NCI-H1694 treated with DMSO at 0.1 percent for 48 hours (cell line): ENCODE measurements at regions not wholly inside any gene's neighbourhood (a gene's known extent, or its start where the extent isn't known, plus 50 kb on each side); places are given as distances from the start of the nearest gene placed in this dataset.
"Not testable (repeated sequence)": the region's sequence is repeated elsewhere in the genome, so short reads cannot be mapped to it uniquely, and the experiment has no call there.

Source experiments
- DNase-seq: peaks from one replicate; lab custom pipeline; 2025; lab: John Stamatoyannopoulos, UW

DNA sequence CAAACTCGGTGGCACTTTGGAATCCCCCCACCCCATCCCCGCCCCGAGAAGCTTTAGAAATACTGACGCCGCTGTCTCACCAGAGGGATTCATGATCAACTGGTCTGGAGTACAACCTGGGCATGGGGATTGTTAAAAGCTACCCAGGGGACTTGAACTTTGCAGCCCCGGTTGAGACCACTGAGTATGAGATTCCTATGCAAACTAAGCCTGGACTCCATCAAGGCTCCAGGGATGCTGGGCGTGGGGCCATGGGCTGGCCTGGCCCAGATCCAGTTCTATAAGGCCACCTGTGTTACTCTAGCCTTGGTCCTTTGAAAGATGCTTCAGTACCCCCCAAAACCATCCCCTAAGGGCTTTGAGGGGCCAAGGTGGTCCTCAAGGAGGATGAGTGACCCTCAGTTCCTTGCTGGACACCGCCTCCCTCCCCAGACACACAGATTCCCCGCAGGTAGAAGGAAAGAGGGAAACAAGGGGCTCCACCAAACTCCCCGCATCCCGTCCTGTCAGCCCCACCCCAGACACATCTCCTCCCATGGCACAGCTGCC is 68.5 kb downstream of the MRPL36 start:
- DNase-seq = no peak

DNA sequence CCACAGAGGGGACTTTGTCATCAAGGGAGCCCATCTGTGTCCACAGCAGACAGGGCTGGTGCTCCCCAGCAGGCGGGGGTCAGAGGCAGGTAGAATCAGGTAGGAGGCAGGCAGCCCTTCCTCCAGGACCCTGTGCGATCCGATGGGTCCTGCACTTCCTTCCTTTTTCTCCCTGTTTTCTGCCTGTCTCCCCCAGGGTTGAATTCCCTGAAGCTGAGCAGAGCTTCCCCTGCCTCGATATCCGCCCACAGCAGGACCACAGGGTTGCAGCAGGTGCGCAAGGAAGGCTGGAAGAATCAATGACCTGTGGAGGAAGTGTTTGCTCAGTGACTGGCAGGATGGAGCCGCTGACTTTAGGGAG is 69.2 kb downstream of the MRPL36 start:
- DNase-seq = no peak

DNA sequence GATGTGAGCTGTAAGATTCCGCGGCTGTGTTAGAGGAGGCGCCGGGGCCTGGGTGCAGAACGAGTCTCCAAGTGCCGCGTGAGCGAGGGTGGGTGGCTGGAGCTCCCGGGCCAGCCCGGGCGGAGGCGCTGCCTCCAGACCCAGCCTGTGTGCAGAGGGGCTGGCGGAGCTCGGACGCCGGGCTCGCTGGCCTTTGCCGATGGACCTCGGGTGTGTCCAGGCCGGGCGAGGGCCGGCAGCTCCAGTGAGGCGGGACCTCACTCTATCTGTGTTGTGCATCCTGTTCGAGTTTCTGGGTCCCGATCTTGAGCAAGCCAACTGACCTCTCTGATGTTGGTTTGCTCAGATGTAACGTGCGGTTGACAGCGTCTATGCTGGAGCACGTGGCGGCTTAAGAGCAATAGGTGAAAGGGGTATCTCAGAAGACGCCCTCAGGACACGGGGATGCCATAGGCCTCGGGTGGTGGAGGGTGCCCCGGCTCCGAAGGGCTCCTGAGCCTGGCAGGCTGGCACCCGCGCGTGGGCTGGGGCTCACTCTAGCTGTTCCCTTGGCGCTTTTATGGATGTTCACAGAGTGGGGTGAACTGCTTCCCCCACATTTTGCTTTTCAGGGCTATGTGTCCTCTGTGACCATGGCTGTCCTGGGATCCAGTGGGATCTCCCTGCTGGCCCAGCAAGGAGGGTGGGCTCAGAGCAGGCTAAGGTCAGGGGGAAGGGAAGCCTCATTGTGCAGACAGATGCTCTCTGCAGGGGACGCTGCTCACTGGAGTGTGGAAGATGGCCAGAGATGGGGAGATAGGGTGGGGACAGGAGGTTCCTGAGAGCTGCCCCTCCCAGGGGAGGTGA is 69.8 kb downstream of the MRPL36 start:
- DNase-seq = no peak

DNA sequence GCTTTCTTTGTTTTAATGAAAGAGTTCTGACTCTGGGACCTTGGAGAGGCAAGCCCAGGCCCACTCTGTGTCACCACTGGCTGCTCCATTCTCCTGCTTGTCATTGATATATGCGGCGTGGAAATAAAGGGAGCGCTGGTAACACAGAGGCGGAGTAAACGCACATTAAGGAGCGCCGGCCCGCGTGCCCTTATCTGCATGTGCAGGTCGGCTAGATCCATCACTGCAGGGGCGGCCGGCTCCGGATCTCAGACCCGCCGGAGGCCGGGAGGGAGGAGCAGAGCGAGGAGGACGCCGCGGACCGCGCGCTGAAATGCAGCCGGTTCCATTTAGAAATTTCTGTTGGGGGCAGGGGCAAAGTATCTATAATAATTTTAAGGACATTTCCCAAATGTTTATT is 70.8 kb downstream of the MRPL36 start:
- no peak for DNase-seq

DNA sequence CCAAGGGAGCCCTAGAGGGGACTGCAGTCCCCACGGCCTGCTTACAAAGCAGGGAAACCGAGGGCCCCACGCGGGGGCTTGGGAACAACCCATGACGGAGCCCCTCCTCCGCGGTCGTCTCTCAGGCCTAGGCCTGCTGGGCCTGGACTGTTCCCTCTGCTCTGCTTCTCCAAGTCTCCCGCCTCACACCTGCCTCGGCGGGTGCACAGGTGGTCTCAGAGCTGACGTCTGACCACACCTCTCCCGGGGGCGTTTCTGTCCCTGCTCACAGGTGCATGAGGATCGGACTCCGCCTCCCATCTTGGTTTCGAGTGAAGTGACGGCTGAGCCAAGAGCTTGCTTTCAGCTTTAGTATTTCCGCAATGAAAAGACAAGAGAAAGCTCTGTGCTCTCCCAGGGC is 72.1 kb downstream of the MRPL36 start:
- DNase-seq = no peak

DNA sequence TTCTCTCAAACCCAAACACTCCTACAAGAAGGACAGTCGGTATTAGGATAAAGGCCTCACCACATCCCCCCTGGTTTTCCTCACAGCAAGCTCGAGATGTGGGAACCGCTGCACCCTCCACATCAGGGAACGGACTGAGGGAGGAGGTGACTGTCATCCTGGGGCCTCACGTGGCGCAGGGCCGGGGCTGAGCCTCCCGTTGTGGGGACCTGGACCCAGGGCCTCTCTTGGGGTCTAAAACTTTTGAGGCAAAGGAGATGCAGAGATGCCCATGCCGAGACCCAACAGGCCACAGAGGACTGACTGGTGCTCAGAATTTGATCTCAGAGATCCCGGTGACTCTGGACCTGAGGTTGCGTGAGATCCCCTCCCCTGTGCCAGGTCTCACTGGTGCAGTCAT is 72.7 kb downstream of the MRPL36 start:
- no peak for DNase-seq

DNA sequence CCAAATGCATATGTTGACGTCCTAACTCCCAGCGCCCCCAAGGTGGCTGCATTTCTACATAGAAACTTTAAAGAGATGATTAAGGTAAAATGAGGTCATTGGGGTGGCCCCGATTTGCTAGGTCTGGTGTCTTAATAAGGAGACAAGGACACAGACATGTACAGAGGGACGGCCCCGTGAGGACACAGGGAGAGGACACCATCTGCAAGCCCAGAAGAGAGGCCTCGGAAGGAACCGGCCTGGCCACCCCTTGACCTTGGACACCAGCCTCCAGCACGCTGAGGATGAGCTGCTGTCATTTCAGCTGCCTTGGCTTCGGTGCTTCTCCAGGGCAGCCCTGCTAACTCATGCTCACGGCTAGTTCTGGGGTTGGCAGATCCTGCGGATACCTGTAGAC is 73.2 kb downstream of the MRPL36 start:
- no peak for DNase-seq

DNA sequence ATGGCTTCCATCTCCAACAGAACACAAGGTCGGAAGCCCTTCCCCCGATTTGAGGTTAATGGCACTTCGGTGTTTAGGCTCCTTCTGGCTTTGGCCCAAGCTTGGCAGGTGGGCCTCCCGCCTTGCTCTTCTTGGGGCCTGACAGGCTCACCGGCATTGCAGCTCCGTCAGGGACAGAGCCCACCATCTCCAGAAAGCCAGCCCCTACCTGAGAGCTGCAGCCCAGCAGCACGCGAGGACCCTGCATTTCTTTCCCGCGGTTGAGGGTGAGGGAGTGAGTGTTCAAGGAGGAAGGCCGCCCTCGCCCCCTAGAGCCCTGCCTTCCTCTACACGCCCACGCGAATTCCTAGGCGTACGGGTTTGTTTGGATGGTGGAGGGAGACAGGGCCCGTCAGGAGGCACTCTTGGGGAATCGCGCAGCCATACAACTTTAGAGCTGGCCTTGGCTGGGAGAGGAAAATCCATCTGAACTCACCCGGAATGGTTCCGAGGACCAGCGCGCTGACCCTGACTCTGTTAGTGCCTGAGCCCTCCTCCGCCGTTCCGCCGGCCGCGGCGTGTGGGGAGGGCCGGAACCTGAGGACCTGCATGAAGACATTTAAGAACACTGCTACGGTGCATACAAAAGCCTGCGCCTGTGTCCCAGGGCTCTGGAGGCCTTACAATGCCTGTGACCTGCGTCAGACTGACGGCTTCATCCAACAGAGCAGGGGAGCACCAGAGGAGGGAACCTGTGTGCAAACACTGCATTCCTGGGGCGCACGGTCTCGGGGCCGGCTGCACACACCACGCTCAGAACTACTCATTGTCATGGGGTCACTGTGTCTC is 73.8 kb downstream of the MRPL36 start:
- DNase-seq = no peak

DNA sequence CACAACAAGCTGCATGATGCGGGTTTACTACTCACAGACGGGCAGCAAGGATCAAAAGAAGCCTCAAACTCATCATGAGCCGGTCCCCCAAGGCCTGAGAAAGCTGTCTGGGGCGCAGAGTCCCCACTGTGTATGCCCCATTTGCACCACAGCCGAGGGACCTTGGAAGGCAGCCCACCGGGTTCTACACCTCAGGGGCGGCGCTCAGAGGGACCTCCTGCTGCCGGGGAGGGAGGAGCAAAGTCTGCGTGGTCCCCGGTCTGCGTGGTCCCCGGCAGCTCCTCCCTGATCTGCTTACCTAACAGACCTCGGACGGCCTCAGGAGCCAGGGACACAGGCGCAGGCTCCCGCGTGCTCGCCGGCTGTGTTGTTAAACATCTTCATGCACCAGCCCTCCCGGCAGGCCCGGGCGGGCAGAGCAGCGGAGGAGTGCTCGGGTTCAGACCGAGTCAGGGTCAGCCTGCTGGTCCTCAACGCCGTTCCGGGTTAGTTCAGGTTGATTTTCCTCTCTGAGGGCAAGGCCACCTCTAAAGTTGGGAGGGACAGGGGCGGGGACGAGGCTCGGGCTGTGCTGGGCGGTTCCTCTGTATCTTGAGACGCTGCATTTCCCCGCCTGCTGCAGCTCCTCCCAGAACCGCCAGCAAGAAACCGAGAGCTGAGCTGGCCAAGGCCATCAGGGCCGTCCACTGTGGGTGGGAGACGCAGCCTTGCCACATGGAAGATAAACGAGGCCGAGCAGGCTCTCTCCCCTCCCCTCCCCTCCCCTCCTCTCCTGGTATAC is 74.6 kb downstream of the MRPL36 start:
- no peak for DNase-seq

DNA sequence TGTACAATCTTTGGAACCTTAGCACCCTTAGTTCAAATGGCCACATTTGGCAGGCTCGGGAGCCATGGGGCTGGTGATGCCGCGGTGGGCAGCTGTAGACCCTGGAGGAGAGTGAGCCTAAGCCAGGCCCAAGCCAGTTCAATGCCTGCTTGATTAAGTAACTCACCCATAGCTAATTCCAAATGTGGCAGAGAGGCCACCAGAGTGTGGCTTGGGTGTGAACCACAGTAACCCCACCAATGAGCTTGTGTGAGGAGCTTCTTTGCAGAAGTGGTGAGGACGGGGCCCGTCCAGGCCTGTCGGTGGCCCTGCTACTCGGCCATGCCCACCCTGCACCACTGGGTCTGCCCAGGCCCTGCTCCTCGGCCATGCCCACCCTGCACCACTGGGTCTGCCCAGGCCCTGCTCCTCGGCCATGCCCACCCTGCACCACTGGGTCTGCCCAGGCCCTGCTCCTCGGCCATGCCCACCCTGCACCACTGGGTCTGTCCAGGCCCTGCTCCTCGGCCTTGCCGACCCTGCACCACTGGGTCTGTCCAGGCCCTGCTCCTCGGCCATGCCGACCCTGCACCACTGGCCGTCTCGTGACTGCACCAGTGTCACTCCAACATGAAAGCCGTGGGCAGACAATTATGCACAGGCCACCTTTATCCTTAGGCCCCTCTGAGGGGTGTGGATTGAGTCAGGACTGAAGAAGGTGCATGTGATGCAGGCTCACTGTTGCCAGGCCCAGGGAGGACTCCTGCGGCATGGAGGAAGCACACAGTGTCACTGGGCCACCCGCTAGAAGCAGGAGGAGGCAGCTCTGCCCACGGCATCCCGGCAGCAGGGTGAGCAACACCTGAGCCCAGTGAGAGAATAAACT is 75.4 kb downstream of the MRPL36 start:
- no peak for DNase-seq

DNA sequence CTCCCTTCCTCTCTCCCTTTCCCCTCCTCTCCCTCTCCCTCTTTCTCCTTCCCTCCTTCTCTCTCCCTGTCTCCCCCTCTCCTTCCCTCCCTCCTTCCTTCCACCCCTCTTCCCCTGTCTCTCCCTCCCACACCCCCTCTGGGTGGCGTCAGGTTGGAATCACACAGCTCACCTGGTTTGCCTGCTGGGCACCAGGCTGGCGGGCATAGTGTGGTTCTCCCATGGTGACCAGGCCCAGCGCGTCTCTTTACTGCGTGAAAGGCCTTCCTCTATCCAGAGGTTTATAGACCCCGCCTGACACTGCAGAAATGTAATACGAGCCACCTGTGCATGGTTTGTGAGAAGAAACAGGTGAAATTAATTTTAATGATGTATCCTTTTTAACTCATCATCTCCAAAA is 76.2 kb downstream of the MRPL36 start:
- DNase-seq = no peak

DNA sequence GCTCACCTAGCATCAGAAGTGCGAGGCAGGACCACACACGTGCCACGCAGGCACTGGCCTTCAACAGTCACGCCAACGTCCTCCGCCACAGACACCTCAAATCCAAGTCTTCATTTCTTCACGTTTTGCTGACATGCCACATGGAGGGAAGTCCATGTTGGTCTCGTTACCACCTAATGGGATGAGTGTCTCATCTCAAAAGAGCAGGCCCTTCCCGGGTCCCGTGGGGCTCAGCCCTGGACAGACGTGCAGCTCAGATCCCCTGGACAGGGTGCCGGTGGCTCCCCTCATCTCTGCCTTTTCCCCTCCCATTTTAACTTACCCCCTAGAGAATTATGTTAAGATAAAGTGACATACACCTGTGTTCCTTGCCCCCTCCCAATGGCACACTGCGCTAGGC is 76.8 kb downstream of the MRPL36 start:
- no peak for DNase-seq

DNA sequence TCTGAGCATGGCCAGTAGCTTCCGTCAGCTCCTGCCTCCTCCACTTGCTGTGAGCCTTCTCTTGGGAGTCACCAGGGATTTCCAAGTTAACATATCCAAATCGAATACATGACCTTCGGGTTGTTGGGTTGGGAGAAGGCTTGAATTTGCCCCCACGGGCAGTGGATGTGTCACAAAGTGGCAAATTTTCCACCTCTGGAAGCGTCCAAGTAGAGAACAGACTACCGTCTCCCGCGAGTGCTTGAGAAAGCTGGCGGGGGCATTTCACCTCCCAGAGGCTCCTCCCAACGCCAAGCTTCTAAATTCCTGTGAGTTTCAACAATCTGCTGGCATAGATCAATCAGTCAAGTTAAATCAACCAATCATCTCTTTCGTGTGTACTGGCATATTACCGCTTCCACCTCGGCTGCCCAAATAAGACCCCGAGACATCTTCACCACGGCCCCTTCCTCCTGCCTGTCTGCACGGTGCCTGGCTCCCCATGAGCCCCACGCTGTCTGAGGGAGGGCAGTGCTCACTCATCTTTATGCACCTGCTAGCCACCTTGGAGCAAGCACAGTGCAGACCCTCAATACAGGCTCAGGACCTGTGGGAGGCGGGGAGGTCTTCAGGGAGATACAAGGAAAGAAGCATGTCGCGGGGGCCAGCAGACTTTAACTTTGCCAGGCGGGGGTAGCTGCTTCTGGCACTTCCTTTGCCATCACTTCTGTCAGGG is 79.1 kb downstream of the MRPL36 start:
- DNase-seq = no peak

DNA sequence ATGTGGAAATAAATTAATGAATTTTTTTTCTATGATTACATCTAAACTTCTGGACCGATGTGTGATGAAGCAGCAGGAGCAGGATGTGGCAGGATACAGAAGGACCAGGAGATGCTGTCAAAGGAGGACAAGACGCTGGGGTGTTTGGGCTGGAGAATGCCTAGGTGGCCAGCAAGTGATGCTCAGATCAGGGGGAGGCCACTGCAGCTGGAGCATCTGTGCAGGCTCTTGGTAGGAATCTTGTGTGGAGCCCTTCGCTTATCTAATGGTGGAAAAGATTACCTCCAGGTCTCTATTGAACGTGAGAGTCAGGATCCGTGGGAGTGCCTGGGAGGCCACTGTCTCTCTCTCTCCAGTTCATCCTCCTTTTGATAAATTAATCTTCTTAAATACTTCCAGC is 79.8 kb downstream of the MRPL36 start:
- no peak for DNase-seq

DNA sequence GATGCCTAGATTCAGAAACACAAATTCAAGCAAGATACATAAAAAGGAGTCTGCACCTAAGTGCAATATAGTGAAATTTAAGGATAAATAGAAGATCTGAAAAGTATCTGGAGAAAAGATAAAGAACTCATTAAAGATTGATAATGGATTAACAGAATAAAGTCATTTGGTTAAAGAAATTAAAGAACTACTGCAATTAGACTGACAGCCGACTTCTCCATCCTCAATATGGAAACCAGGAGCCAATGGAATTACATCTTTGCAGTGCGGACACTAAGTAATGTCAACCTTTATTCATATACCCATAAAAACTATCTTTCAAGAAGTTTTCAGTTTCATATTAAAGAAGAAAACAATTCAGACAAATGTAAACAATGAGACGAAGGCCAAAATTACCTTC is 81.0 kb downstream of the MRPL36 start:
- DNase-seq = no peak

DNA sequence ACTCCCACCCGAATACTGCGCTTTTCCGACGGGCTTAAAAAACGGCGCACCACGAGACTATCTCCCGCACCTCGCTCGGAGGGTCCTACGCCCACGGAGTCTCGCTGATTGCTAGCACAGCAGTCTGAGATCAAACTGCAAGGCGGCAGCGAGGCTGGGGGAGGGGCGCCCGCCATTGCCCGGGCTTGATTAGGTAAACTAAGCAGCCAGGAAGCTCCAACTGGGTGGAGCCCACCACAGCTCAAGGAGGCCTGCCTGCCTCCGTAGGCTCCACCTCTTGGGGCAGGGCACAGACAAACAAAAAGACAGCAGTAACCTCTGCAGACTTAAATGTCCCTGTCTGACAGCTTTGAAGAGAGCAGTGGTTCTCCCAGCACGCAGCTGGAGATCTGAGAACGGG is 89.5 kb downstream of the MRPL36 start:
- DNase-seq = not testable (repeated sequence)

DNA sequence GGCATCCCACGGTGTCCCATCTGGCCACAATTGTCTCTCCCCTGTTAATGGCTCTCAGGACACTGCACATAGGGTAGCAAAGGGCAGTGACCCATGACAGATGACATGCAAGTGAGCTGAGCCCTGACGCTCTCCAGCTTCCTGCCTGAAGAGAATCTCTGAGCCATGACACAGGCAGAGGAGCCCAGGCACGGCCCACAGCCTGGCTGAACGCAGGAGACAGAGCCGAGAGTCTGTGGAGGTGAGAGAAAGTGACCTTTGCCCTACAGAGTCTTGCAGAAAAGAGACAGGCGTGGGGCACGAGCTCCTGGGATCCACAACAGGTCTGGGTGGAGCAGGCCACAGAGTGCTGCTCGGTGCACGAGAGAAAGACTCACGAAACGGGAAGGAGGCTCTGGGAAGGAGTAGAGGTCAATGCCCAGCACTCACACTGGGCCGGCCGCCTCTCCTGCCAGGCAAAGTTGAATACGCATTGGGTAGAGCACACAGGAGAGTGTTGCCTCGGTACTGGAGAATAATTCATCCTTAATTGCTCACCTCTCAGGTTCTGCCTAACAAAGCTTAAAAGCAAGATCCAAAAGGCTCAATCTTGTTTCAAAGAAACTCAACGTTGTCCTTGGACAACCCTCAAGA is 90.3 kb downstream of the MRPL36 start:
- DNase-seq = no peak

DNA sequence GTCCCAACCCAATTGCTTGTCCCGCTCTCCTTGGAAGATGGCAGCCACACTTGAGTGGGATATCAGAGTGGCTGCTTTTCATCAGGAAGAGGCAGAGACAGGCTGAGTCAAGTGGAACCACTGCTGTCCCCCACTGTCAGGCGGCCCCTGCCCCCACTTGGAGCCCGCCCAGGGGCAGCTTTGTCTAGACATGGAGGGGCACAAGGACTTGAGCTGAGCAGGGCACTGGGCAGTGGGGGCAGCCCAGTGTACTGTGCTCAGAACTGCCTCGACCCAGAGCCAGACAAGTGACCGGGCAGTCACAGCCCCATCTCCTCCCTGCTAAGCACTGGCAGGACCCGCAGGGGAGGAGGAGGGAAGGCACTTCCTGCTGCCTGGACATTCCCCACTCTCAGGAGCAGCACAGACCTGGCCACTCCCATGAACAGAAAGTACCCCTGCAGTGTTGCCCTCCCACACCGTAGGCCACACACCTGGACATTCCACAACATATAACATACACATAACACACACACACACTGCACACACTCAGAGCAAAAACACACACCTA is 91.0 kb downstream of the MRPL36 start:
- DNase-seq = no peak

DNA sequence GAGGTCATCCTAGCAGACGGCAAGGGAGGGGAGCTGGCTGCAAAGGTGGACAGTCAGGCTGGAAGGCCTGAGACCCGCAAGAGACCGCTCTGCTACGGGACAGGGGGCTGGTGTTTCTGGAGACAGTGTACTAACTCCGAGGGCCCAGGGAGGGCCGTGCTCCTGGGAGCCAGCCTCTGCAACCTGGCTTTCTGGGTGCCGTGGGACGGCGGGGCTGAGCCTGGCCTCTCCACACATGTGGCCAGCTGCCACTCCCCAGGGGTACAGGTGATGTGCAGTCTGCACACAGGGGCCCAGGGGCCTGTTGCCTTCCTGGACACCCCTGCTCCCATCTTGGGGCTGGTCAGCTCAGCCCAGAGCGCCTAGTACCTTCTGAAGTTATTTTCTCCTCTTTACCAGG is 92.2 kb downstream of the MRPL36 start:
- DNase-seq = no peak

DNA sequence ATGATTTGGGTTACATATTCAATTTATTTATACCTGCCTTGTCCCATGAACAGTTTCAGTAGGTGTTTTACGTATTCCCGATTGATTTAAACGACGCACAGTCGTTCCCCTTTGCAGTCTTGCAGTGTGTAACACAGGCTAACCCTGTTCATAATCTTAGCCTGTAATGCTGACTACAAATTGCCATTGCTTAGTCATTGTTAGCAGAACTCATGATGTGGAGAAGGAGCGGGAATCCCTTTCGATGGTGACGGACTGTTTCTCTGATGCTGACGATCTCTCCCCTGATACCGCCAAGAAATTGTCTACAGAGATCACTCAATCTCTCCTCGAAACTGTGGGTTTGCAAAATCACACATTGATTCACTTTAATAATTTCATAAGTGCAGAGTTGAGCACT is 93.2 kb downstream of the MRPL36 start:
- no peak for DNase-seq
